ENCODE measurements at regions not wholly inside any gene's neighbourhood (a gene's known extent, or its start where the extent isn't known, plus 50 kb on each side); places are given as distances from the start of the nearest gene placed in this dataset.

- no peak overlapping the region for H3K9ac ChIP-seq (ENCODE audit: low read length)
Observed at GRCh38 chr17:65324611-65325342, 187.6 kb downstream of the RGS9 start.

GRCh38 chr17:65323049-65323448, 185.9 kb downstream of the RGS9 start:
- H3K9me3 ChIP-seq (ENCODE audit: insufficient read depth, low read depth, low read length): no peaks in the 10 kb centered on the region
- H3K27me3 ChIP-seq (ENCODE audit: insufficient read depth, low read length): peaks cover 4% of the 10 kb centered on the region
- TF ChIP-seq EZH2 (IDR thresholded peaks at IDR 0.05; ENCODE audit: insufficient read depth, low read length) (no peak), CTCF (IDR thresholded peaks at IDR 0.05; ENCODE audit: insufficient read depth, low read depth, low read length) (no peak)
- Mint-ChIP-seq H3K27ac (ENCODE audit: unreplicated experiment) (no peak overlapping the region), H3K36me3 (ENCODE audit: low read depth, unreplicated experiment) (no peaks in the 10 kb centered on the region), H3K4me3 (ENCODE audit: unreplicated experiment) (no peak overlapping the region), H3K9me3 (ENCODE audit: unreplicated experiment) (peaks cover 3% of the 10 kb centered on the region), H3K4me1 (ENCODE audit: low read depth, unreplicated experiment) (no peaks in the 10 kb centered on the region), H3K27me3 (ENCODE audit: low read depth, unreplicated experiment) (peaks cover 24% of the 10 kb centered on the region)
- DNase-seq (ENCODE audit: low read depth) (no peak), FAIRE-seq (no peak)
- H3K4me3 ChIP-seq (ENCODE audit: insufficient read depth, low read depth, low read length): no peak overlapping the region
- no peak overlapping the region for H3K4me2 ChIP-seq (ENCODE audit: low read length)
- H4K20me1 ChIP-seq (ENCODE audit: insufficient read depth, low read length): no peaks in the 10 kb centered on the region
- no peaks in the 10 kb centered on the region for H3K79me2 ChIP-seq (ENCODE audit: insufficient read depth, low read length)
- no peak overlapping the region for H3K27ac ChIP-seq (ENCODE audit: low read depth, low read length)
- H3K36me3 ChIP-seq (ENCODE audit: insufficient read depth, low read length): no peaks in the 10 kb centered on the region
- no peaks in the 10 kb centered on the region for H3K4me1 ChIP-seq (ENCODE audit: insufficient read depth, low read length)
- H2AFZ ChIP-seq (ENCODE audit: low read depth, low read length): no peak overlapping the region
- no peak overlapping the region for H3K9ac ChIP-seq (ENCODE audit: low read length)

More at GRCh38 chr17:65324611-65325342, 187.6 kb downstream of the RGS9 start:
- H3K36me3 Mint-ChIP-seq (ENCODE audit: low read depth, unreplicated experiment): no peaks in the 10 kb centered on the region
- Histone ChIP-seq H3K79me2 (ENCODE audit: insufficient read depth, low read length) (no peaks in the 10 kb centered on the region), H3K4me1 (ENCODE audit: insufficient read depth, low read length) (no peaks in the 10 kb centered on the region), H3K27me3 (ENCODE audit: insufficient read depth, low read length) (peaks cover 4% of the 10 kb centered on the region), H3K4me3 (ENCODE audit: insufficient read depth, low read depth, low read length) (no peak overlapping the region), H3K9me3 (ENCODE audit: insufficient read depth, low read depth, low read length) (no peaks in the 10 kb centered on the region), H3K4me2 (ENCODE audit: low read length) (no peak overlapping the region), H3K27ac (ENCODE audit: low read depth, low read length) (no peak overlapping the region), H3K36me3 (ENCODE audit: insufficient read depth, low read length) (no peaks in the 10 kb centered on the region), H4K20me1 (ENCODE audit: insufficient read depth, low read length) (no peaks in the 10 kb centered on the region), H2AFZ (ENCODE audit: low read depth, low read length) (no peak overlapping the region)
- no peak overlapping the region for H3K4me3 Mint-ChIP-seq (ENCODE audit: unreplicated experiment)
- peaks cover 3% of the 10 kb centered on the region for H3K9me3 Mint-ChIP-seq (ENCODE audit: unreplicated experiment)
- no peaks in the 10 kb centered on the region for H3K4me1 Mint-ChIP-seq (ENCODE audit: low read depth, unreplicated experiment)
- FAIRE-seq (no peak), DNase-seq (ENCODE audit: low read depth) (no peak)
- H3K27me3 Mint-ChIP-seq (ENCODE audit: low read depth, unreplicated experiment): peaks cover 24% of the 10 kb centered on the region
- no peak for TF ChIP-seq EZH2 (IDR thresholded peaks at IDR 0.05; ENCODE audit: insufficient read depth, low read length)
- H3K27ac Mint-ChIP-seq (ENCODE audit: unreplicated experiment): no peak overlapping the region

- no peak overlapping the region for H3K27ac Mint-ChIP-seq (ENCODE audit: unreplicated experiment)
- no peak overlapping the region for H3K4me2 ChIP-seq (ENCODE audit: low read length)
- H3K36me3 Mint-ChIP-seq (ENCODE audit: low read depth, unreplicated experiment): no peaks in the 10 kb centered on the region
- no peak for FAIRE-seq
- H3K27me3 ChIP-seq (ENCODE audit: insufficient read depth, low read length): peaks cover 4% of the 10 kb centered on the region
- peaks cover 25% of the 10 kb centered on the region for H3K27me3 Mint-ChIP-seq (ENCODE audit: low read depth, unreplicated experiment)
- no peaks in the 10 kb centered on the region for H3K4me1 Mint-ChIP-seq (ENCODE audit: low read depth, unreplicated experiment)
- no peak for TF ChIP-seq CTCF (IDR thresholded peaks at IDR 0.05; ENCODE audit: insufficient read depth, low read depth, low read length)
- no peak for TF ChIP-seq EZH2 (IDR thresholded peaks at IDR 0.05; ENCODE audit: insufficient read depth, low read length)
- no peak overlapping the region for H3K4me3 Mint-ChIP-seq (ENCODE audit: unreplicated experiment)
- no peak overlapping the region for H3K27ac ChIP-seq (ENCODE audit: low read depth, low read length)
- H3K9ac ChIP-seq (ENCODE audit: low read length): no peak overlapping the region
- H4K20me1 ChIP-seq (ENCODE audit: insufficient read depth, low read length): no peaks in the 10 kb centered on the region
- no peaks in the 10 kb centered on the region for H3K36me3 ChIP-seq (ENCODE audit: insufficient read depth, low read length)
- H3K79me2 ChIP-seq (ENCODE audit: insufficient read depth, low read length): no peaks in the 10 kb centered on the region
- H3K4me1 ChIP-seq (ENCODE audit: insufficient read depth, low read length): no peaks in the 10 kb centered on the region
- peaks cover 3% of the 10 kb centered on the region for H3K9me3 Mint-ChIP-seq (ENCODE audit: unreplicated experiment)
- no peak for DNase-seq (ENCODE audit: low read depth)
- no peaks in the 10 kb centered on the region for H3K9me3 ChIP-seq (ENCODE audit: insufficient read depth, low read depth, low read length)
- H2AFZ ChIP-seq (ENCODE audit: low read depth, low read length): no peak overlapping the region
- no peak overlapping the region for H3K4me3 ChIP-seq (ENCODE audit: insufficient read depth, low read depth, low read length)
Observed at GRCh38 chr17:65320820-65321219, 183.7 kb downstream of the RGS9 start.

Measured in astrocyte (in vitro differentiated cells and primary cell).